Midbrain (tissue), 1 donor: ENCODE measurements at regions not wholly inside any gene's neighbourhood (a gene's known extent, or its start where the extent isn't known, plus 50 kb on each side); places are given as distances from the start of the nearest gene placed in this dataset.

ENCODE experiments used
- DNase-seq: peaks from one replicate; lab custom pipeline; 2025; lab: John Stamatoyannopoulos, UW

DNA sequence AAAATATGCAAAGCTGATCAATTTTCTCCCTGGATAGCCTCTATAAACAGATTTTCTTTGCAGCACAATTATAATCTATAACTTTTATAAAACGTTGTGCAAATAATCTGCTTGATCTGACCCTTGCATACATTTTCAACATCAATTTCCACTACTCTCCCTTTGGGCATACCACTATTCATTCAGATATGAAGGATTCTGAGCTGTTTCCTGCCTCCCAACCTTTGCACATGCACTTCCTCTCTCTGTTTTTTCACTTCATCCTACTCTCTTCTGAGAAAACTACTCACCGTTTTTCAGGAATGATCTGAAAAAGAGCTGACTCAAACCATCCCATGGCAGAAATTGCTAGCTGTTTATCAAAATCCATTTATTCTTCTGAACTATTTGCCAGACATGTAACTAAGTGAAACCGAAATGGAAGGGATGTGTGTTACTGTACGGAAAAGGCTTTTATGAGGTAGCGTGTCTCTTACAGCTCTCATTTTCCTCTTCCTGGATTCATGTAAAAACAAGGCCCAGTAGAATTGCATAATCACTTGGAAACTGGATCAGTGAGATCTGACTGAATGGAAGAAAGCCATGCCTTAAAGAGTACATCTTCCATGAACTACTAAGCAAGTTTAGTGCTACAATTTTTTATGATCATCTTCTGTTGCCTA is 1447.3 kb upstream of the MIR17HG start:
- DNase-seq: no peak

DNA sequence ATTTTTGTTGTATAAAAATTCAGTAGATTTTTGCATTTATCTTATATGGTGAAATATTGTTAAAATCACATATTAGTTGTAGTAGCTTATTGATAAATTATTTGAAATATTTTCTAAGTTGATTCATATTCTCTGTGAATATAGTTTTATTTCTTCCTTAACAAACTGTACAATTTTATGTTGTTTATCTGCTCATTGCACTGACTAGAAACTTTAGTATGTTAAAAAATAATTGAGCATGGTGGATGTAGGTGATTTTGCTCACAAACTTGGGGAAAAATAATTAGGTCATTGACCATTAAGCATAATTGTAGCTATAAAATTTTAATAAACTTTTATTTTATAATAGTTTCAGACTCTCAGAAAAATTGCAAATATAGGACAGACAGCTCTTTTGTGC is 1445.3 kb upstream of the MIR17HG start:
- no peak for DNase-seq

DNA sequence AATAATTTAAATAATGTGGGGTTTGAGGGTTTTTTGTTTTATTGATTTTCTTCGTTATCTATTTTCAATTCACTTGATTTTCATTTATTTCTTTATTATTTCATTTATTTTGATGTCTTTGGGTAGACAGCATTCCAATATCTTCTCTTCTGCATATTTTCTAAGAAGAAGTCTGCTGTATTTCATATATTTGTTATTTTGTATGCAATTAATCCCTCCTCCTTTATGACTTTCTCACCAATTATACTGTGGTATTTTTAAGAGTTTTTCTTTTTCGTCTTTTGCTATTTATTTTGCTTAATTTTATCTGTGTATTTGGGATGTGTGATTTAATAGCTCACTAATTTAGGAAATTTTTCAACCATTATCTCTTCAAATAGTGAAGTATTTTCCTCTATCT is 1444.4 kb upstream of the MIR17HG start:
- DNase-seq: no peak

DNA sequence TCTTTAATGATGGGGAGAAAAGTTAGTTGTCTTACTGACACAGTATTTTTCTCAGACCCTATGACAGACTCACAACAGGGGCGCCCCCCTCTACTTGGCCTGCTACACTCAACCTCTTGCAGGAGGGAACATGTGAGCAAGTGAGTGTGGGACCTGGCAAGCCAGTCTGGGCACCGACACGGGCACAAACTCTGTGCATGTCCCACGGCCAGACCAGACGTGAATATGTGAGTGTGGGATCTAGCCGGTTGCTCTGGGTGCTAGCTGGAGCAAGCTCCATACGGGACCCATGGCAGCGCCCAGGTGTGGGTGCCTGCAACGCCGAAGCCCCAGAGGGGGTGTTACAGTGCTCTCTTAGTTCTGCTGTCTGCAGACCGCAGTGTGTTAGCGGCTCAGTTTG is 1437.3 kb upstream of the MIR17HG start:
- DNase-seq: no peak

DNA sequence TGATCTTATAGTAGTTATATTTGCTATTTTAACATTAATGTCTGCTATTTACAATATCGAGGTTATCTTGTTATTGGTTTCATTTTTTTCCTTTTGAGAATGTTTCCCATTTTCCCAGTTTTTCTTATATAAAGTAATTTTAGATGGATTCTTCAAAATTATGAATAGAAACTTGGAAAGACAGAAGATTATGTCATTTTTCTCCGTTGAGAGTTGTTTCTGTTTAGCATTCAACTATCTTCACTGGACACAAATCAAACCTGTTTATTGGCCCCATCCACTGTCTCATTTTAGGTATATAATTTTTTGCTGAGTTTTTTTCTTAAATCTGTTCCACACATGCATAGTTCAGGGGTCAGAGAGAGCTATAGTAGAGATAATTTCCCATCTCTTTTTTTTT is 1430.9 kb upstream of the MIR17HG start:
- DNase-seq: no peak

DNA sequence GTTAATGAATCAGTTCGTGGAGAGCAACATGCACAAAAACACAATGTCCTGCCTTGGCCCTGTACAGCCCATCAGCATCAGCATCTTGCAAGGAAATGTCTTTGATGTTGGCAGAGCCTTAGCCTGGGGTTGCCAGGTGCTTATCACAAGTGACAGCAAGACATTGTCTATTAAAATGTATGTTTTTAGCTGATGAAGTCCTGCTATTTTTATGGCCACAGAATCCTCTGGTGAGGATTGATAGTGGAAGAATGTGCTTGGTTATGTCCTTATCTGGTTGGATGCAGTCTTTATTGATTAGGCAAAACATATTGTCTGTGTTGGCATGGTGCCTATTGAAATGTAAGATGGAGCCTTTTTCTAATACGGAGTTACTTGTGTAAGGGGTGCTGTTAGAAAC is 1427.0 kb upstream of the MIR17HG start:
- no peak for DNase-seq

DNA sequence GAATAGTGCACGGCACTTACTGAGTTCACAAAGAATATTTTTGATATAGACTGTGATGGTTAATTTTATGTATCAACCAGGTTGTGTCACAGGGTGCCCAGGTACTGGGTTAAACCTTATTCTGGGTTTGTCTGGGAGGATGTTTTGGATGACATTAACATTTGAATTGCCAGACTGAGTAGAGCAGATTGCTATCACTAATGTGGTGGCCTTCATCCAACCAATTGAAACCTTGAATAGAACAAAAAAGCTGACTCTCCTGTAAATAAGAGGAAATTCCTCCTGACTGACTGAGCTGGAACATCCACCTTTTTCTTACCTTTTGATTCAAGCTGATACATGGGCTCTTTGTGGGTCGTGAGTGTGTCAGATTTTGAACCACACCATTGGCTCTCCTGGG is 1424.4 kb upstream of the MIR17HG start:
- no peak for DNase-seq

DNA sequence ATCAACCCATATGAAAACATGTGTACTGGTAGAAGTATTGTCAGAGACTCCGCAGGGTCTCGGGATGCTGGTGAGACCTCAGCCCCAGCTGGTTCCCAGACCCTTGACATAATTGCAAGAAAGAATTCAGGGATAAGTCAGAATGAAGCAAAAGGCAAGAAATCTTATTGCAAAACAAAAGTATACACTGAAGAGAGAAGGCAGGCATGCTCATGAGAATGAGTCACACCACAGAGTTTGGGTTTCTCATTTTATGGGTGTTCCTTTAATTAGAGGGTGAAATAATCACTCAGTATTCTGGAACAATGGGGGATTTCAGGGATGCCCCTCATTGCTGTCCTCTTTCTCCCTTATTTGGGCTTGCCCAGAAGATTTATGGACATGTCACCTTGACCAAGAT is 1423.8 kb upstream of the MIR17HG start:
- no peak for DNase-seq

DNA sequence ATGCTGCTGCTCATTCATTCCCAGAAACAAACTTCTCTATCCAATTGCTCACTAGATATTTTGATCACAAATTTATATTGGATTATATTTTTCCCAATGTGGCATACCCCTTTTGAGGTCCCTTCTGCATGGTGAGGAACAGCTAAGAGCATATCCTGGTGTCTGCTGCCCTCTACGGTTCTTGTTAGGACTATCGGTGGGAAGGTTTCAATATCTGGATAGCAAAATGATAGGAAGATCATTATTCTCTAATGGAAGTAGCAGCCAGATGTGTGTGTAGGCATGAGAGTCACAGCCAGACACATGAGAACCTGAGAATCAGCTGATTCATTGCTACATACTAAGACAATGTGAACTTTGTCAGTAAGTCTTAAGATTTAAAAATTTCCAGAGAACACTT is 1422.4 kb upstream of the MIR17HG start:
- peak; percentile 9 for DNase-seq

DNA sequence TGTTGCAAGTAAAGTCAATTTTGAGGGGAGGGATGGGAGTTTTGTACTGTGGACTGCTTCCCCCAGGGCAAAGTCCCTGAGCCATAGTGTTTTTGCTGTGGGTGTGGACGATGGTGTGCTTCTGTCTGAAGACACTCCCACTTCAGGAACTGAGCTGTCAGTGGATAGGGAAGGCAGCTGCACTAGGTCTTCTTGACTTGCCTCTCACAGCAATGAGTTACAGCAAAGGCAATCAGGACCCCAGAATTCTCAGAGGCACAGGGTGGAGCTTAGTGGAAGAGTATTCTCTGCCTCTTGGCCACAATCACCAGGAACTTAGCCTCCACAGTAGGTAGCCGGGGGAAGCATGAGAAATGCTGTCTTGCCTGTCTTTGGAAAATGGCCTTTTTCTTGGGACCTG is 1416.6 kb upstream of the MIR17HG start:
- no peak for DNase-seq

DNA sequence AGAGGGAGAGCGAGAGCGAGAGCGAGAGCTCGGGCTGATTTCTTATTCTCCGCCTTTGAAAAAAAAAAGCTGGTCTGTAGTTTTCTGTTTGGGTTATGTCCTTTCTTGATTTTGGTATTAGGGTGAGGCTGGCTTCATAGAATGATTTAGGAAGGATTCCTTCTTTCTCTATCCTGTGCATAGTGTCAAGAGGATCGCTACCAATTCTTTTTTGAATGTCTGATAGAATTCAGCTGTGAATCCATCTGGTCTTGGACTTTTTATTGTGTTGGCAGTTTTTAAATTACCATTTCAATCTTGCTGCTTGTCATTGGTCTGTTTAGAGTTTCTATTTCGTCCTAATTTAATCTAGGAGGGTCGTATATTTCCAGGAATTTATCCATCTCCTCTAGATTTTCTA is 1414.6 kb upstream of the MIR17HG start:
- DNase-seq: no peak

DNA sequence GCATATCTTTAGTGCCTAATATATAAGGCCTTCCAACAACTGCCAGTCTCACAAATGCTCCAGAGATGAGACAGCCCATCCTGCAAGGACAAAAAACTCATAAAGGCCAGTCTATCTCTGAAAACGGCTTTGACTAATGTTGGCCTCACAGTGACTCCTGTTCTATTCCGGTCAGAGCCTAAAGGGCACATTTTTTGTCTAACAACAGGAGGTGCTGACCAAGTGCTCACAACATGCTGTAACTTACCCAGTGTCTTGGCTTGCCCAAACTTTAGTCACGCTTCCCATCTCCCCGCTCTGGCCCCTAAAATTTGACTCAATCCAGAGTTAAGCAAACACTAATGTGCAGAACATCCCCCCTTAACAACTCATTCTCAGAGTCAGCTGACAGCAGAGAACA is 1411.2 kb upstream of the MIR17HG start:
- DNase-seq: no peak

DNA sequence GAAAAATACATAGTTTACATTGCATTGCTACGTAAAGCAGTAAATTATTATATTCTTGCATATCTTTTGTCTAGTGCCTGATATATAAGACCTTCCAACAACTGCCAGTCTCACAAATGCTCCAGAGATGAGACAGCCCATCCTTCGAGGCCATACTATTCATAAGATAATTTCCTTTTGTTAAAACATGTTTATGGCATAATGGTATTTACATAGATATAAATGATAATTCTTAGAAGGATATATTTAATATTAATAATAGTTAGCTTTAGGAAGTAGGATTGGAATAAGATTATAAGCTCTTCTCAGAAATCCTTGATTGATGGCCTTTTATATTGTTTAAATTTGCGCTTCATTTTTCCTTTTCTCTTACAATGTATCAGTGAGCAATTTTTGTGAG is 1410.1 kb upstream of the MIR17HG start:
- DNase-seq: no peak

DNA sequence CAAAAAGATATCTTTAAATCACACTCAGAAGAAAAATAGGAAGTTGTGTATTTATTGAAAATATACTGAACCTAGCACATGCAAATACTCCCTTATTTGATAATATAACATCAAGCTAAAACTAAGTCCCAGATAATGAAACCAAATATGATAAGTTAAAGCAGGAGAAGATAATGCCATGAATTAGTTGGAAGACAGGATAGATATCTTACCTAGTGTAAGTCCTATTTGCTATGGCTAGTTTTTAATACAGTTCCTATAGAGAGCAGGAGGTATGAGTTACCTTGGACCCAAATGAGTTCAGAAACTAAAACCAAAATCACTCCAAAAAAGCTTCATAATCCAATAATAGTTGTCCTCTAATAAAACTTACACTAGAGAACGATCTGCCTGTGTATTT is 1407.1 kb upstream of the MIR17HG start:
- no peak for DNase-seq

DNA sequence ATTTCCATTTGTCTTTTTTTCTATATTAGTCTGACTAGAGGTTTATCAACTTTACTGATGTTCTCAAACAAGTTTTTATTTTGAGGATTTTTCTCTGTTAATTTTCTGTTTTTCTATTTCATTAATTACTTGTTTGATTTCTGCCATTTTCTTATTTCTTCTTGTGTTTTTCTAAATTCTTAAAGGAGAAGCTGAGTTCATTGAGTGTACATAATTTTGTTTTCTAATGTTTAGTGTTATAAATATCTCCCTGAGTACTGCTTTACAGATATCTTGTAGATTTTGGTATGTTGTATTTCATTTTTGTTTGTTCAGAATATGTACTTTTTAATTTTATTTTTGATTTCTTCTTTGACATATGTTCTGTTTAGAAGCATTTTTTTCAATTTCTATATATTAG is 1404.3 kb upstream of the MIR17HG start:
- DNase-seq: no peak

DNA sequence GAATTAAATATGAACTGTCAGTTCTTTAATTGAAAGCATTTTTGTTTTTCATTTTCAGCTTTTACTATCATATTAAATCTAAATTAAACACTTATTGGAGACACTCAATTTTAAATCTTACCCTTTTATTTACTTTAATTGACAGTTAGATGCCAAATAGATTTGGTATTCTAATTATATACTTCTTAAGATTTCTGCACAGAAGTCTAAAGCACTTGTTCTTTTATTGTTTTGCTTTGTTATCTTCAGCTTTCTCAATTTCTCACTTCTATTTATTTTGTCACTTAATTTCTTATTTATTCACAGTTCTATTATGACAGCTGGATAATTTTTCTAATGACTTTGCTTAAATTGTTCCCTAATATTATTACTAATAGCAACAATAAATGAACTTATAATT is 1397.3 kb upstream of the MIR17HG start:
- DNase-seq: no peak

DNA sequence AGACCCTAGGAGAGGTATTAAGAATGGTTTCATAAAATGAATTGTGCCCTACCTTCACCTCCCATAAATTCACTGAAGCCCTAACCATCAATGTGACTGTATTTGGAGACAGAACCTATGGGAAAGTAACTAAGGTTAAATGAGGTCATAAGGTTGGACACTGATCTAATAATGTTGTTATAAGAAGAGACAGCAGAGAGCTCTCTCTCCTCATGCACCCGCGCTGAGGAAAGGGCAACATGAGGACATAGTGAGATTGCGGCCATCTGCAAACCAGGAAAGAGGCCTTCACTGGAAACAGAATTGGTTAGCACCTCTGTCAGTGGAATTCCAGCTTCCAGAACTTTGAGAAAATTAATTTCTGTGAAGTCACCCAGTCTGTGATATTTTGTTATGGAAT is 1396.1 kb upstream of the MIR17HG start:
- DNase-seq: no peak

DNA sequence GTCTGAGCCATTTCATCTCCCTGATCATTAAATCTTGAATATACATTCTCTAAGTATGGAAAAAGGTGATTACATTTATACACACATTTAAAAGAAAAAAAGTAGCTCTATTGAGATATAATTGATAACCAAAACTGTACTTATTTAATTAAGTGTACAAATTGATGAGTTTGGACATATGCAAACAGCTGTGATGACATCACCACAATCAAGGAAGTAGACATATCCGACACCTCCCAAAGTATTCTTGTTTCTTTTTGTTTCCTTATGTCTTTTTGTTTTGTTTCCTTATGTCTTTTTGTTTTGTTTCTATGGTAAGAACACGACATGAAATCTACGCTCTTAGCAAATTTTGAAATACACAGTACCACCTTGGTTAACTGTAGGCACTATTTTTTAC is 1393.9 kb upstream of the MIR17HG start:
- DNase-seq: no peak

DNA sequence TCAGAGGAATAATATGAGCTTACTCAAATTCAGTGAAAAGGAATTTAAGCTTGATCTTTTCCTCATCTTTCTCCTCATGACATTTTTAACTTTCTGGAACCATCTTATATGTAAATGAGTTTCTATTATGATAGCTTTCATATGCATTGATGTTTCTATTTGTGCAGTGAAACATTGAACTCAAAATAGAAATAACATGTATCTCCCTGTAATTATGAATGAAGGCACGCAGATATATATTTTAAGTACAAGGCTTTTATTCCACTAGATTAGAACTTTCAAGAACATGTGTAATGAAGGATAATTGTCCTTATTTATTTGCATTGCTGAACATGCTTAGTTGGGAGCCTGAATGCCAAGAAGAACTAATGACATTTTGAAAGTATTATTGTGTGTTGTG is 1391.7 kb upstream of the MIR17HG start:
- DNase-seq: no peak

DNA sequence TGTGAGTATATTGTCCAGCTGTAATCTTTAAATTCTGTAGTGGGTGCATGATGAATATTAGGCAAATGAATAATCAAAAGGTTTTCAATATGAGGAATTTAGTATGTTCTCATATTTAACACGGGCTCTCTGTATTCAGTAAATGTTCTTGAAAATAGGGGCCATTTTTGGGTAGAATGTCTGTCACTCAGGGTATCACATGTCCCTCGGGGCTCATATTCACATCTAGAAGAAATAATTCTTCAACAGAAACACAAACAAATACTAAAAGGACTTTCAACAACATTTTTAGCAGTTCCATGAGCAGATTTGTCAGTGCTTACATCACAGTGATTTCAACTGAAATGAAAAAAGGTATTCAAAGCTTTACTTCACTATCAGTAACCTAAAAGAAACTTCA is 1388.4 kb upstream of the MIR17HG start:
- no peak for DNase-seq

DNA sequence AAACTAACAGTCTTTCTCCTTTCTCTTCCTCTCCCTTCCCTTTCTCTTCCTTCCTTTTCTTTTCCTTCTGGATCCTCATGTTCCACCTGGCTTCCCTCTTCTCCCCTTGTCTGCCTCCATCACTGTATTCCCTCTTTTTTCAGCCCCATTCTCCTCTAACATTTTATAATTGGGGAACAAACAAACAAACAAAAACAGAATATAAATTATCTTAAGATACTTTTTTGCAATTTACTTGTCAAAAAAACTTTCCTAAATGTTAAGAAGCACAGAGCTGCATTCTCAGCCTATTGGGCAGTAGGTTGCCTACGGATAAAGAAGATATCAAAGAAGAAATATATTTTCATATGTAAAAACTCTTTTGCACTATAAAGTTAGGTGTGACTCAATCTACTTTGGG is 1382.2 kb upstream of the MIR17HG start:
- DNase-seq: no peak

DNA sequence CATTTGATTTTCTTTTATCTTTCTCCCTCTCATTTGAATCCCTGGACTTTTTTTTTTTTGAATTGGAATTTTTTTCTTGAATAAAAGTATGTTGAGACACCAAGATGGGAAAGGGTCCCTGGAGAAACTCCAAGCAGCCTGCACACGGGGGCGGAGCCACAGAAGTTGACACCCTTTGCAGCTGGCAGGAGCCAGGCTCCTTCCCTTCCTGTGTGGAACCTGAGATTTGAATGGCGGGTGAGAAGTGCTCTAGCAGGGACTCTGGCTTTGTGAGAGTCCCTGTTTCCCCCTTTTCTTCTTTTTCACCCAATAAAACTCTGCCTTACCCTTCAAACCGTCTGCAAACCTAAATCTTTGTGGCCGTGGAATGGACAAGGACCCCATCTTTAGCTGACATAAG is 1381.0 kb upstream of the MIR17HG start:
- no peak for DNase-seq

DNA sequence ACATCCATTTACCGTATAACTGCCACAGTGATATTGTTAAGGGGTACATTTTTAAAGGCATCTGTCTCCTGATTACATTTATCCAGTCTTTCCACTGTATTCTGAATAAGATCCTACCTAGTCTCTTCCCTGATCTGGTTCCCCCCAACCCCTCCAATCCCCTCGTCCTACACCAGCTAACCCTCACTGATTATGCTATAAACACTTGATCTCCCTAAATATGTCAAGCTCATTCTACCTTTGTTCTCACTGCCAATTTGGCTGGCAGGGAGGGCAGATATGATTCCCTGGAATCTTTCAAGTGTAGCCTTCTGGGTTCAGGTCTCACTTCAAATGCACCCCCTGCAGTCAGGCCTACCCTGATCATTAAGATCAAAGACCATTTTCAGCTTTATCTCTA is 1379.8 kb upstream of the MIR17HG start:
- no peak for DNase-seq

DNA sequence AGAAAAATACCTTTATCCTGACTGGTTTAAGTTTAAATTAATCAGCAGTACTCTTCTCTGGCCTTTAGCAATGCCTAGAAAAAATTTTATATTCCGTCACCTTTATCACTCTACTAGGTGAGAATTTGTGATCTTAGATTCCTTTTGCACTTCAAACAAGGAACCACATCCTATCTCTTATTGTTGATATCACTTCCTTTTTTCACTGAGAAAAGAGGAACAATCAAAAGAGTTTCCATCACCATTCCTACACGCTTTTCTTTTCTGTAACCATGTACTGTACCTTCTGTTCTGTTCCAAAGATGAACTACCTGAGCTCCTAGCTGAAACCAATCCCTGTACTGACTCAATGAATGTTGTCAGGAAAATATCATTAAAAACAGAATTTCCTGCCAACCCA is 1379.0 kb upstream of the MIR17HG start:
- DNase-seq: no peak

DNA sequence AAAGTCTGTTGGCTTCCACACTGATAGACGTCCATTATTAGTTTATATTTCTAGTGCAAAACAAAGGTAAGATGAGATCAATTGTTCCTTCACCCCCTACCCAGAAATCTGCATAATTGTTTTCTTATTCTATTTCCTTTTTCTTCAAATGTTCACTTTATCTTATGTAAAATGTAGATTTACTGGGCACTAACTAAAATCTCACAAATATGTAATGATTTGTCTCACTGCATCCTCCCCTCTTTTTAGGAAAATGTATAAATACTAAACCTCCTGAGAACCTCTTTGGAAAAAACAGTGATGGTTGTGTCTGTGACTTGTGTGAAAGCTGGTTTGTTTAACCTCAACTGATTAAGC is 1377.2 kb upstream of the MIR17HG start:
- no peak for DNase-seq
